Astrocyte of the spinal cord (primary cell): ENCODE measurements at regions not wholly inside any gene's neighbourhood (a gene's known extent, or its start where the extent isn't known, plus 50 kb on each side); places are given as distances from the start of the nearest gene placed in this dataset.
"Not testable (repeated sequence)": the region's sequence is repeated elsewhere in the genome, so short reads cannot be mapped to it uniquely, and the experiment has no call there.

Experiments
- DNase-seq: peaks from one replicate; pipeline ENCODE4 v3.0.0; 2011; ENCODE audit warnings: low read depth, low spot score
- H3K4me3 ChIP-seq: 2 replicates; pipeline ENCODE4 v1.5.1; 2011; ENCODE audit warnings: low read depth, mild to moderate bottlenecking, low read length, moderate library complexity
- CTCF ChIP-seq: IDR thresholded peaks from 2 replicates; pipeline ENCODE4 v1.5.1; 2012; ENCODE audit warnings: low read depth, mild to moderate bottlenecking, low read length, inconsistent platforms
- in situ Hi-C: cut with HindIII; loops from 2 replicates; pipeline ENCODE4 v1.10.0; 2017; ENCODE audit warnings: low sequenced_read_pairs

GRCh38 chr10:105742184-105742583 lies 1101.1 kb downstream of the SORCS3 start:
- in situ Hi-C loops: no loop called here
- DNase-seq: peak; percentile 1
- TF ChIP-seq CTCF: no peak
- H3K4me3 ChIP-seq: no peak overlapping the region

- TF ChIP-seq CTCF: no peak
- DNase-seq: no peak
- in situ Hi-C loops: no loop called here
- H3K4me3 ChIP-seq: no peak overlapping the region
These were observed 1093.4 kb downstream of the SORCS3 start for GRCh38 chr10:105734479-105734878.

GRCh38 chr10:105733924-105734323 lies 1092.8 kb downstream of the SORCS3 start:
- DNase-seq: no peak
- no peak overlapping the region for H3K4me3 ChIP-seq
- TF ChIP-seq CTCF: no peak
- in situ Hi-C loops: no loop called here

DNA sequence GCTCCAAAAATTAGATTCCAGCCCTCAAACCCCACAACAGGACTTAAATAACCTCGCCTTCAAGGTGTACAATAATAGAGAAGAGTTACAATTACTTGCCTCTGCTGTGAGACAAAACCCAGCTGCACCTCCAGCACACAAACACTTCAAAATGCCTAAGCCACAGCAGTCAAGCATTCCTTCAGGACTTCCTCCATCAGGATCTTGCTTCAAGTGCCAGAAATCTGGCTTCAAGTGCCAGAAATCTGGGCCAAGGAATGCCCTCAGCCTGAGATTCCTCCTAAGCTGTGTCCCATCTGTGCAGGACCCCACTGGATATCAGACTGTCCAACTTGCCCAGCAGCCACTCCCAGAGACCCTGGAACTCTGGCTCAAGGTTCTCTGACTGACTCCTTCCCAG lies 1088.3 kb downstream of the SORCS3 start:
- no peak for TF ChIP-seq CTCF
- H3K4me3 ChIP-seq: no peak overlapping the region
- in situ Hi-C loops: no loop called here
- no peak for DNase-seq

GRCh38 chr10:105727586-105727985 lies 1086.5 kb downstream of the SORCS3 start:
- DNase-seq, in situ Hi-C loops, H3K4me3 ChIP-seq: not testable (repeated sequence)

DNA sequence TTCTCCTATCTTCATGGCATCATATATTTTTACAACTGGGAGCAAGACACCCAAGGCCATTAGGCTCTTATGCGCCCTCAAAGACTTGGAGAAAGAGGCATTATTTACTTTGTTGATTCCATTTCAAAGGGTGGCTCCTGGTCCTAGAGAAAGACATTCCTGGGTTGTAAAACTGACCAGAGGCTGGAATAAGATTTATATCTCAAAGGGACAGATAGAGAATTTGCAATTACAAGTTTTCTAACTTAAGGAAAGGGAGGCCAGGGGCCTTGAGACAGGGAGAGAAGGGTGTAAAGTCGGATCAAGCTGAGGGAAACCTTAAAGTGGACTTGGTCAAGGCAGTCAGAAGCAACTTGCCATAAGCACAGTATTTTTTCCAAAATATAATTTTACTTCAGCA lies 1086.0 kb downstream of the SORCS3 start:
- in situ Hi-C loops: no loop called here
- H3K4me3 ChIP-seq: no peak overlapping the region
- DNase-seq: no peak
- TF ChIP-seq CTCF: no peak

- in situ Hi-C loops: no loop called here
- no peak overlapping the region for H3K4me3 ChIP-seq
- TF ChIP-seq CTCF: no peak
- DNase-seq: no peak
These were observed 1085.1 kb downstream of the SORCS3 start for GRCh38 chr10:105726149-105726548.
